Colonic mucosa (tissue), 4 donors: ENCODE measurements at regions not wholly inside any gene's neighbourhood (a gene's known extent, or its start where the extent isn't known, plus 50 kb on each side); places are given as distances from the start of the nearest gene placed in this dataset.
A peak's percentile ranks its signal among the peaks of the same experiment; 100 is the strongest.

ENCODE experiments used
- DNase-seq: peaks from one replicate; pipeline ENCODE4 v3.0.0-alpha.2; 2020
- H3K27ac ChIP-seq: fragments of 200-600 bp; one replicate; pipeline ENCODE4 v1.8.0; 2021
- H3K27me3 ChIP-seq: fragments of 200-600 bp; one replicate; pipeline ENCODE4 v1.8.0; 2021
- H3K36me3 ChIP-seq: fragments of 200-600 bp; one replicate; pipeline ENCODE4 v1.8.0; 2021
- H3K4me1 ChIP-seq: fragments of 200-600 bp; one replicate; pipeline ENCODE4 v1.8.0; 2021; ENCODE audit warnings: mild to moderate bottlenecking
- H3K4me3 ChIP-seq: fragments of 200-600 bp; one replicate; pipeline ENCODE4 v1.8.0; 2021
- H3K9ac ChIP-seq, 2 donors: one replicate each; pipeline ENCODE4 v1.7.0; 2013; ENCODE audit warnings: control low read depth in 2 of 2, low read depth in 2 of 2, low read length in 2 of 2
- H3K9me3 ChIP-seq: fragments of 200-600 bp; one replicate; pipeline ENCODE4 v1.8.0; 2021
- CTCF ChIP-seq: fragments of 200-600 bp; IDR thresholded peaks from one replicate; pipeline ENCODE4 v1.8.0; 2022; ENCODE audit warnings: antibody characterized with exemption, mild to moderate bottlenecking
- intact Hi-C: fragments of 100-400 bp; cut with DNase I; formaldehyde crosslinking; loops from one replicate; pipeline ENCODE4 v1.14.1; 2022
- donor health status: healthy.
- donor health status: DM: no; HTN: no; CAD: no.
- donor health status: DM: no; HTN: no; CAD: no.

- intact Hi-C loops = no loop called here
Measured at GRCh38 chr6:104639668-104640067, 220.1 kb downstream of the HACE1 start.

GRCh38 chr6:104638841-104639290 lies 220.9 kb downstream of the HACE1 start:
- Histone ChIP-seq H3K27ac (no peak overlapping the region), H3K36me3 (no peaks in the 10 kb centered on the region), H3K27me3 (no peaks in the 10 kb centered on the region), H3K4me3 (no peak overlapping the region), H3K9me3 (no peaks in the 10 kb centered on the region), H3K4me1 (no peaks in the 10 kb centered on the region), H3K9ac (no peak overlapping the region)
- DNase-seq = no peak
- intact Hi-C loops = no loop called here
- TF ChIP-seq CTCF = no peak

More at GRCh38 chr6:104639668-104640067, 220.1 kb downstream of the HACE1 start:
- DNase-seq = no peak
- H3K27me3 ChIP-seq = no peaks in the 10 kb centered on the region
- H3K36me3 ChIP-seq = no peaks in the 10 kb centered on the region
- H3K9ac ChIP-seq = no peak overlapping the region
- H3K4me1 ChIP-seq = no peaks in the 10 kb centered on the region
- H3K4me3 ChIP-seq = no peak overlapping the region
- no peak overlapping the region for H3K27ac ChIP-seq
- no peak for TF ChIP-seq CTCF
- H3K9me3 ChIP-seq = no peaks in the 10 kb centered on the region

GRCh38 chr6:104633125-104633524 lies 226.6 kb downstream of the HACE1 start:
- DNase-seq = no peak
- Histone ChIP-seq H3K27me3 (no peaks in the 10 kb centered on the region), H3K9ac (no peak overlapping the region), H3K9me3 (no peaks in the 10 kb centered on the region), H3K27ac (peak overlapping the region; percentile 41), H3K36me3 (no peaks in the 10 kb centered on the region), H3K4me1 (no peaks in the 10 kb centered on the region), H3K4me3 (no peak overlapping the region)
- intact Hi-C loops = no loop called here
- TF ChIP-seq CTCF = no peak

- Histone ChIP-seq H3K36me3 (no peaks in the 10 kb centered on the region), H3K9ac (no peak overlapping the region), H3K27ac (peak overlapping the region; percentile 41), H3K27me3 (no peaks in the 10 kb centered on the region), H3K4me1 (no peaks in the 10 kb centered on the region), H3K9me3 (no peaks in the 10 kb centered on the region), H3K4me3 (no peak overlapping the region)
- intact Hi-C loops = no loop called here
- peak; percentile 86 for DNase-seq
- TF ChIP-seq CTCF = no peak
Measured at GRCh38 chr6:104632588-104632987, 227.1 kb downstream of the HACE1 start.

DNA sequence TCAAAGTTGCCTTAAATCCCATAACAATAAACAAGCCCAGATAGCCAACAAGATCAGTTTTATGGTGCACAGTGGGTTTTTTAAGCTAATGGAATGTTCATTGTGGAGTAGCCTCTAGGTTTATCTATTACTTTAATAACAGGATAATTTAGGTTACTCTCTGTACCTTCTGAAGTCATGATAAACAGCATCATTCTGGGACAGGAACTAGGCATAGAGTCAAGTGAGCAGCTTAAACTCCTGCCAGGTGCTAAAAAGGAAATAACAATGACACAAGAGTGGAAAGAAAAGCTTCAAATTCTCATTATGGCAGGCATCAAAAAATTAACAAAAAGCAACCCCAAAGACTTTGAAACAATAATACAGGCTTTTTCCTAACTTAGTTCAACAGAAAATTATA lies 228.8 kb downstream of the HACE1 start:
- no peak overlapping the region for H3K4me3 ChIP-seq
- intact Hi-C loops = no loop called here
- no peak for TF ChIP-seq CTCF
- H3K27ac ChIP-seq = no peak overlapping the region
- no peaks in the 10 kb centered on the region for H3K36me3 ChIP-seq
- no peaks in the 10 kb centered on the region for H3K4me1 ChIP-seq
- no peak overlapping the region for H3K9ac ChIP-seq
- H3K27me3 ChIP-seq = no peaks in the 10 kb centered on the region
- no peak for DNase-seq
- no peaks in the 10 kb centered on the region for H3K9me3 ChIP-seq

GRCh38 chr6:104630522-104630921 lies 229.2 kb downstream of the HACE1 start:
- H3K27ac ChIP-seq = no peak overlapping the region
- intact Hi-C loops = no loop called here
- no peaks in the 10 kb centered on the region for H3K9me3 ChIP-seq
- H3K4me3 ChIP-seq = no peak overlapping the region
- no peaks in the 10 kb centered on the region for H3K27me3 ChIP-seq
- H3K4me1 ChIP-seq = no peaks in the 10 kb centered on the region
- TF ChIP-seq CTCF = no peak
- H3K9ac ChIP-seq = no peak overlapping the region
- DNase-seq = no peak
- H3K36me3 ChIP-seq = no peaks in the 10 kb centered on the region
